ENCODE measurements at regions not wholly inside any gene's neighbourhood (a gene's known extent, or its start where the extent isn't known, plus 50 kb on each side); places are given as distances from the start of the nearest gene placed in this dataset.
"Not testable (repeated sequence)": the region's sequence is repeated elsewhere in the genome, so short reads cannot be mapped to it uniquely, and the experiment has no call there.

DNA sequence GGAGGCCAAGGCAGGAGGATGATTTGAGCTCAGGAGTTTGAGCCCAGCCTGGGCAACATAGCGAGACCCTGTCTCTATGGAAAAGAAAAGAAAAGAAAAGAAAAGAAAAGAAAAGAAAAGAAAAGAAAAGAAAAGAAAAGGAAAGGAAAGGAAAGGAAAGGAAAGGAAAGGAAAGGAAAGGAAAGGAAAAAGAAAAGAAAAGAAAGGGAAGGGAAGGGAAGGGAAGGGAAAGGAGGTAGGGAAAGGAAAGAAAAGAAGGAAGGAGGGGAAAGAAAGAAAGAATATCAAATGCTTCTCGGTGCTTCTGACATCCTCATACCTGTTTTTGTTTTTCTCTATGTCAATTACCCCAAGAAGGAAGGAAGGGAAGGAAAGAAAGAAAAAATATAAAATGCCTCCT lies 181.2 kb upstream of the GRIA3 start:
- not testable (repeated sequence) for DNase-seq

DNA sequence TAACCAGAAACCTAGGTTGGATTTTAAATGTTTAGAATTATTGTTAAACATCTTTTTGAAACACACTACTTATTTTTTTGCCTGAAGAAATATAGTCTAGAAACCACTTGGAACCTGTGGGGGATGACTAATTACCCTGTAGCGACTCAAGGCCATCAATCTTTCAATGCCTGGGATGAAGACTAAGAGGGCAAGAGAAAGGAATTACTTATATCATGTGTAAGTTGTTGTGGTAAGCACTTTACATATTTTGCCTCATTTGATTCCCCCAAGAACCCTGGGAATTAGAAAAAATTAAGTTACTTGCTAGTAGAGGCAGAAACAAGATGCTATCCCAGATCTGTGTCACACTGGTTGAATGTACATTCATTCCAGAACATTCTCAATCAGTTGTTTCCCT lies 170.9 kb upstream of the GRIA3 start:
- no peak for DNase-seq

DNA sequence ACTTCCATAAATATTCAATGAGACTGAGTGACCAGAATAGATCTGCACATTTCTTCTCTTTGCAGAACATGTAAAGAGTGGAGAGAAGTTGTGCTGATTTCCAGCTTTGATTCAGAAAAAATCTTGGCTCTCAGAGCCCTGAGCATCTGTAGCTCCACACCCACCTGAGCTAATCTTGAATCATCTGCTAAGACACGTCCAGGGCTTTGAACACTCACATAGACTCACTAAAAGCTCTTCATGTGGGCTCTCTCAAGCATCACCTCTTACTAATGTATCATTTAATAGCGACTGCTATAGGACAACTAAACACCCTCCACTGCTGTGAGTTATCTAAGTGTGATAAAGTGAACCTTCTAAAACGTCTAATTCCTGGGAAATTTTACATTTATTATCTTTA lies 147.7 kb upstream of the GRIA3 start:
- no peak for DNase-seq

DNA sequence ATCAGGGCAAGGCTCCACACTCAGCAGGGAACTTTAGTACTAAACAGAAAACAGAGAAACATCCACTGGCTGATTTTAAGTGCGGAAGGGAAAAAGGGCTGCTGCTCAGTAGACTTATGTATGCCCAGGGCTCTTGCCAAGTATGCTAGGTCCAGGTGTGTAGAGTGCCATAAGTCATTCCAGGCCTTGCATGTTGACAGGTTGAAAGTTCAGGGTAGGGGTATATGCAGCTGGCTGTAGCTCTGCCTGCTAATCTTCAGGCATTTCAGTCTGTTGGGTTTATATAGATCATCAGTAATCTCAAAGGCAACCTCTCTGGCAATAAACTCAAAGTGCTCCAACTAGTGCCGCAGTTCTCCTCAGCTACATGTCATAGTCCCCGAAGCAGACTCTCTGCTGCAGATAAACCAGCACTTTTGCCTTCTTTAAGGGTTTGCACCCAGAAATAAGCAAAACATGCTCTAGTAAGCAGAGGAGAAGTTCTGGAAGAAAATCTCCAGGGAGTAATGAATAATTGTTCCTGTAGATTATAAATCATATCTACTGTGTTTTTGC lies 134.9 kb upstream of the GRIA3 start:
- no peak for DNase-seq

DNA sequence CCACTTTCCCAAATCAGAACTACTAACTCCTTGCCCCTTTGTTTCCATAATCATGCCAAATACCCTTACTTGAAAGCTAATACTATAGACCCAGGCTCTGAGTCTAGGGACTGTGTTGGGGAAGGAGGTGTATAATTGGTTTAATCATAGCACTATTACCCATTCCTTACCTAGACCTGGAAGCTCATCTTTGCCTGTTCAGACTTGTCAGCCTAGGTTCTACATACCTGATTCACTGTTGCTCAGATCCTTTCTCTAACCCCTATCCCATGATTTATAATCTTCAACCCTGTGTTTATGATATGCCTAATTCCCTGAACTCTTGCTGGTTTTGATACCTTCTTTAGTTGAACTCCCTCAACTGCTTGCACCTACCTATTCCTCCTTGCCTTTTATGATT lies 123.1 kb upstream of the GRIA3 start:
- DNase-seq: no peak

DNA sequence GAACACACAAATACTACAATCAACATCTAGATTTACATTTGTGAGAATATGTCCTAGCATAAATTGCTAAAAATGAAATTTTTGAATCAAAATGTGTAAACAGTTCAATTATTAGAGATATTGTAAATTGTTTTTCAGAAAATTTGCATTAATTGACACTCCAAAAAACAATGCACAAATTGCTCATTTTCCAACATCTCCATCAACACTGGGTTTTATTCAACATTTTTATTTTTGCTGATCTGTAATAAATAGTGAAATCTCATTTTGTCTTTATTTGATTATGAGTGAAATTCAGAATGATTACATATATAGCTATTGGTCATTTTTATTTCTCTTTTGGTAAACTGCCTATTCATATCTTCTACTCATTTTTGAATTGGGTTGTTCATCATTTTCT lies 120.0 kb upstream of the GRIA3 start:
- DNase-seq: no peak

DNA sequence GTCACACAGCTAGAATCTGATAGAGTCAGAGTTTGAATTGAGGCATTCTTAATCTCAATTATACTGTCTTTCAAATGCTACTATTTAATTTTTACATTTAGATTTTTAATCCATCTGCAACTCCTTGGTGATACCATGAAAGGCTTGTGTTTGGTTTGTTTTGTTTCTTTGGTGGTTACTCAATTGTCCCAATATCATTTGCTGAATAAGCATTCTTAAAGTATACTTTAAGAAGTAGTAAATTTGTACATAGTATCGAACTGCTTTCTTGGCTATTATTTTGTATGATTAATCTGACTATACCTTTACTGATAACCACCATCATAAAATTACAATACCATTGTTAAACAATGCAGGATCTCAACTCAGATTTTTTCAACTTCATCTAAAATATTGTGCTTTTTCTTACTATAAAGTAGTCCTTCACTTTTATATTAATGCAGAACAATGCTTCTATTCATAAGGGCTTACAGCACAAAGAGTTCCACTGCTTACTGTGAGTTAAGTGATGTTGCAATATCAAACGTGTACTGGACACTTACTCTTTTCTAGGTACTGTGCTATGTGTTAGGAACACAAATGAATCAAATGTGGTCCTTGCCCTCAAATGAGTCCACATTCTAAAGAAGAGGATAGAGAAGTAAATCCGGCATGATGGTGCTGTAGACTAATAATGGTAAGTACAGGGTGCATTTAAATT lies 111.2 kb upstream of the GRIA3 start:
- no peak for DNase-seq

DNA sequence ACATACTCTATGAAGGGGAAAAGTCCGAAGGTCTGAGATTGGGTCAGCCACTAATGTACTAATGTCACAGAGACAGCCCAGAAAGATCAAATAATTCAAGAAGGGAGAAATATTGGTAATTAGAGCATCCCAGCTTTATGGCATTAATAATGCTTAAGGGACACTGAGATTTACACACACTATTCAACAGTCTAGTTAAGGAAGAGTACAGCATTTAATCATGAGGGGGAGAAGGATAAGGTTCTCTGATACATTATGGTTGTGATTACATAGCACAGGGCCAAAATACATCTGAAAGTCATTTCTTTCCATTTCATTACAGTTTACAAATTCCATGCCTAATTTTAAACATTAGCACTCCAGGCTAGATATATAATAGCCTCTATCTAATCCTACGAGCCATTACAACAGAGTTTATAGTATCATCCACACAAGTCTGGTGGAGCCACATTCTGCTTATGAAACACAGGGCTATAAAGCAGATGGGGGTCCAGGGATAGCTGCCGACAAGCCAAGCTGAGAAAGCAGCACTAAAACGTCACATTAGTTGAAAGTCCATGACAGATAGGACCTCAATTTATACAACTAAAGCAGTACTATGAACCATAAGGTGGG lies 108.0 kb upstream of the GRIA3 start:
- DNase-seq: no peak

DNA sequence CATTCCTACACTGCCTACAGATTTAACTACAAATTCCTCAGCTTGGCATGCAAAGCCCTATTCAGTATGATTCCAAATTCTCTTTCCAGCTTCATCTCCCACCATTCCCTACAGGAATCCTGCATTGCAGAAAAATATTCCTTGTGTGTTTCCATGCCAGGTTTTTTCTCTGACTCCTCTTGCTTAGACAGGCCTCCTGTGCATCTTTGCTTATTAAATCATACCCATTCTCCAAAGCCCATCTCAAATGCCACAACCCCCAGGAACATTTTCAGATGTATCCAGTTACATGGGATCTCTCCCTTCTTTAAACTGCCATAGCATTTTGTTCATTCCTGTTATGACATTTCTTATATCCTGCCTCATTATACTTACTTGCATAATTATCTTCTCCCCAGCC lies 106.4 kb upstream of the GRIA3 start:
- no peak for DNase-seq

DNA sequence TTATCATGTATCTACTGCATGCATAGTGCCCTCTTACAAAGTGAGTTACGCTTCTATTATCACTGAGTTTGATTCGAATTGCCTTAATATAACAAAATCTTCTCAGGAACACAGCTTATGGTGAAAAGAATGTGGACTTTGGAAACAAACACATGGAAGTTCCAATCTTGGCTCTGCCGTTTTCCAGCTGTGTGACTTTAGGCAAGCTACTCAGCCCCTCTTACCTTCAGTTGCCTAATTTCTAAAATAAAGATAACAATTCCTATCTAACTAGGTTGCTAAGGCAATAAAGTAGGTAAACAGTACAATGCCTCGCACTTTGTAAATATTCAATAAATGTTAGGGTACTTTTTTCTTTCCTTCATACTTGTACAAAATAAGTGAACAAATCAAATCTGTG lies 104.0 kb upstream of the GRIA3 start:
- DNase-seq: no peak

DNA sequence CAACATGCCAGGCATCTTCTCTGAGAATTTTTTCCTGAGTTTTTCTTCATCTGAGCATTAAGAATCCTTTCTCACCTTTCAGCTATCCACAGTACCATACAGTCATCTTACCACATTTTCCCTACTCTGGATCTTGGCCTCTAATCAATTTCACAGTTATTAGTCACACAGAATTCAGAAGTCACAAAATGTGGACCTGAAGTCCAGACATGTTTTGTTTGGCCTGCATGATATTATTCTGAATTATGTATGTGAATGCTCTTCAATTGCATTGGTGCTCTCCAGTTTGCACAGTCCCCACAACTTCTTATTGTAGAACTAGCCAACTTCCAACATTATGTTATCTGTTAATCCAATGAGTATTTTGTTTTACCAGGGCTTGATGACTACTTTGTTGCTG lies 102.3 kb upstream of the GRIA3 start:
- no peak for DNase-seq

DNA sequence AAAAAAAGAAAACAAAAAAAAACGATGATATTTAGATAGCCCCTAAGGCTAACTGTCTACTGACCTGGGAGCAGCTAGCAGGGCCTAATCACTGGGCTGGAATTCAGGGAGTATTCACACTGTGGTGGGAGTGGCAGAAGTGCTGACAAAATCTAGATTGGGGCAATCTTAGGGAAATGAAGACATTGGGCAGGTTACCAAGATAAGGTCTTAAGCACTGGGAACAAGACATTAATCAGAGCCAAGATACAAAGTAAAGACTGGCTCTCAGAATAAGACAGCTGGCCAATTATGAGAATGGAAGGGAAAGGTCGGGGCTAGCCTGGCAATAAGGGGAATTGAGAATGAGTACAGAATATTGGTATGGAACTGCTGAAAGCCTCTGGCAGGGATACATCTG lies 100.2 kb upstream of the GRIA3 start:
- DNase-seq: no peak

DNA sequence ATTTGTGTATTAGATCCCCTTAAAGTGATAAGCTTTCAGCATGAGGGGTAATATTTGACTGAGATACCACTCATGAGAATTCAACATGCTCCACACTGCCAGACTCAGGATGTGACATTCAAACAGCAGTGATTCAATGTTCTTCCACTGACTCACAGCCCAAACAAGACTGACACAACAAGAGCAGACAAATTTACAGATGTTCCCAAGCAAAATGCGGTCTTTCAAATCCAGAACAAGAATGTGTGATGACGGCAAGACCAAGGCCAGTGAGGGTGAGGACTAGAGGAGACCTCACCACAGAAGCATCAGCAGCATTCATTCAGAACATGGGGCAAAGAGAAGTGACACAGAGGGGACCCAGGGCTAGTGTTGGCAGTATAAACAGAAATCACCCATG lies 99.3 kb upstream of the GRIA3 start:
- no peak for DNase-seq

DNA sequence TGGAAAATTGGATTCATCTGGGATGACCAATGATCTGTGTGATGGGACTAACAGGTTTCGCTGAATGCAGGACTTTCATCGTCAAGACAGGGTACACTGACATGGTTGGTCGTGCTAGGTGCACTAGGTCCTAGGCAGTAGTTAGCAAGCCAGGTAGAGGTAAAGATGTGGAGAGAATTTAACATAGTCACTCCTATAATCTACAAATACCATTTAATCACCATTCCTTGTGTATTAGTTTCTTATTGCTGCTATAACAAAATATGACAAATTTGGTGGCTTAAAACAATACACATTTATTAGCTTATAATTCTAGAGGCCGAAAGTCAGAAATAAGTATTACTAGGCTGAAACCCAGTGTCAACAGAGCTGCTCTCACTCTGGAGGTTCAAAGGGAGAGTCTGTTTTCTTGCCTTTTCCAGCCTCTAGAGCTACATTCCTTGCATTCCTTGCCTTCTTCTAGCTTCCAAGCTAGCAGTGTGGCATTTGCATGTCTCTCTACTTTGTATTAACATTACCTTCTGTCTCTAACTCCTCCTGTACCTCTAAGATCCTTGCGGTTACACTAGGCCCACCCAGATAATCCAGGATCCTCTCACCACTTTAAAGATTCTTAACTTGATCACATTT lies 98.7 kb upstream of the GRIA3 start:
- DNase-seq: no peak

DNA sequence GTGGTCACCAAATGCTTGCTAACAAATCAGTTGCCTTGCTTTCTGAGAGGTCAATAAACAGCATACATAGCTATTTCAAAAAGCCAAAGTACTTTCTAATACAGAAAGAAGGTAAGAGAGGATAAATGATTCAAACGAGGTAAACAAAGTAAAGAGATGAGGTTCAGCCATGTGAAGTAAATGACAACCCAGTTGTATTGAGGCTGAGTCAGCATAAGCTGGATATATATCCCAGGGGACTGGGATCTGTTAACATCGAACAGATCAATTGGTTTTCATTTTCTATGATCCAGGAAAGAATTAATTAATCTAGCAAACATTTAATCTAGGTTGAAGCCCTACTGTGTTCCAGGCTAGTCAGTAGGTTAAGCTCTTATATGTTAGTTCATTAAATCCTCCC lies 97.3 kb upstream of the GRIA3 start:
- no peak for DNase-seq

DNA sequence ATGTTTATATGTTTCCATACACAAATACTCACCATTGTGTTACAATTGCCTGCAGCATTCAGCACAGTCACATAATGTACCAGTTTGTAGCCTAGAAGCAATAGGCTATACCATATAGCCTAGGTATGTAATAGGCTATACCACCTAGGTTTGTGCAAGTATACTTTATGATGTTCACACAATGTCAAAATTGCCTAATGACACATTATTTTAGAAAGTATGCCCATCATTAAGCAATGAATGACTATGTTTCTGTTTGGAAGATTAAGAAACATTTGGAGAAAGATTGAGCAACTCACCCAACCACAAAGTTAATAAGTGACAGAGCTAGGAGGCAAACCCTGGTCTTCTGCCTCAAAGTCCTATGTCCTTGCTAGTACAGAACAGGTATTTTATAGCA lies 96.8 kb upstream of the GRIA3 start:
- no peak for DNase-seq

DNA sequence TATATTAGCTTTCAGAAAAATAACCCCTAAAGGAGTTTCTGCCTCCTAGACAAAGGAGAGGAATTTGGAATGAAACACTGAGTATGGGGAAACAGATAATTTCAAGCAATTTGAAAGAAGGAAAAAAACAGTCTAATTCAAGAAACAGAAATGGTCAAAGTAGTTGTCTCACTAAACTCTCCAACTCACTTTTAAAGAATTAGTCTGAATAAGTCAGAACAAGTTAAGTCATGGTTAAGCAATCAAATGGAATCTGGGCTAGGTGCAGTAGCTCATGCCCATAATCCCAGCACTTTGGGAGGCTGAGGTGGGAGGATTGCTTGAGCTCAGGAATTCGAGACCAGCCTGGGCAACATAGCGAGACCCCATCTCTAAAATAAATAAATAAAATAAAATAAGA lies 95.7 kb upstream of the GRIA3 start:
- no peak for DNase-seq

DNA sequence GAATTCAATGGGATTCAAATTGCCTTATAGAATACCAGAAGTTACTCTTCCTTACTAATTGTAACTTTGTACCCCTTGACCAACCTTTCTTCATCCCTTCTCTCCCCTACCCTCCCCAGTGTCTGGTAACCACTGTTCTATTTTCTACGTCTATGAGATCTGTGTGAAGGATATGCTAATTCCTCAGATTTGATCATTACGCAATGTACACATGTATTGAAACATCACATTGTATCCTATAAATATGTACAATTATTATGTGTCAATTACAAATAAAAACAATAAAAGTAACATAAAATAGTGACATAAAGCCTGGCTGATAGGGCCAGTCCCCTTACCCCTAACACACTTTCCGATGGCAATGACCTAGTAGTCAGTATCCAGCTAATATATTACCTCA lies 95.1 kb upstream of the GRIA3 start:
- DNase-seq: no peak

DNA sequence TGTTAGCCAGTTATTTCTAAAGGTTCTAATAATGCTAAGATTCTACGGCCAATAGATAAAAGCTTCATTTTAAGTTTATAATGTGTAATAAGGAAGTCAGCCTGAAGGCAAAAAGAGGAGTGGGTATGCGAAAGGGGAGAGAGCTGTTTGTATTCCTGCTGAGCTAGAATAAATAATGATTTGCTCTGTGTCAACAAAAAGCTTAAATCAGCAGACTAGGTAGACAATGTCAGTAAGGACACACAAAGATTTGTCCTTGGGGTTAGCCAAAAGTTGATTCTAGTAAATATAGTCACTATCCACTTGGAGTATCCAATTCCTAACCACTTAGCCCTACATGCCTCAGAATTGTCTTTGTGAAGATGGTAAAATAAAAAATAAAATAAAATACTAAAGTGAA lies 90.3 kb upstream of the GRIA3 start:
- DNase-seq: peak; percentile 50

DNA sequence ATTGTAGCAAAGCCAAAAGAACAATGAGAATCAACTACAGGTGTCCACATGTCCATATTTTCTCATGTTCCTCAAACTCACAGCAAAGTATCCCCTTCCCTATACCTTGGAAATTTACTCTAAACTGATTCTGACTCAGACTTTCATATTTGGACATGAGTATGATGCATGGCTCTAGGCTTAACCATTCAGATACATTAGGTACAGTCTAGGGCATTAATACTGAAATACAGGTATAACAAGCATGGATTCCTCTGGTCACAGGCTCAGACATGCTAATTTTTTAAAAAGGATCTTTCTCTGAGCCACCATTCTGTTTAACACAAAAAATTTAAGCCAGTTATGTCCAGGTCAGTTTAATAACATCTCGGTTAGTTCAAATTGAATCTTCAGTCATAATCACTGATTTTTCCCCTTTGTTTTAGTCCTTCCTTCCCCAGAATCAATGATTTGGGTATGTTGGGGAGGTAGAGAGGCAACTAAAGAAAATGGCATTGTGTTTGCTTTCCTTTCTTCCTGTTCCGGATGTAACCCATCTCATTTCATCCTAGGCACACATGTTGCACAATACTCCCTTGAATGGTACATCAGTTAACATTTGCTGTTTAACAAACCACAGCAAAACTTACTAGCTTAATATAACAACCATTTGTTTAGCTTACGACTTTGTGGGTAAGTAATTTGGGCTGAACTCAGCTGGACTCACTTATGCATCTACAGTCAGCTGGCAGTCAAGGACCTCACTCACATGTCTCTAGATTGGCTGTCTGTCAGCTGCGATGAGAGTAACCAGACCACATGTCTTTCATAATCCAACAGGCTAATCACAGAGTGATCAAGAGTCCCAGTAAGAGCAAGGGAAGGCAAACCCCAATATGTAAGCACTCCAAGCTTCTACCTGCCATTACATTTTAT lies 75.3 kb upstream of the GRIA3 start:
- DNase-seq: no peak

DNA sequence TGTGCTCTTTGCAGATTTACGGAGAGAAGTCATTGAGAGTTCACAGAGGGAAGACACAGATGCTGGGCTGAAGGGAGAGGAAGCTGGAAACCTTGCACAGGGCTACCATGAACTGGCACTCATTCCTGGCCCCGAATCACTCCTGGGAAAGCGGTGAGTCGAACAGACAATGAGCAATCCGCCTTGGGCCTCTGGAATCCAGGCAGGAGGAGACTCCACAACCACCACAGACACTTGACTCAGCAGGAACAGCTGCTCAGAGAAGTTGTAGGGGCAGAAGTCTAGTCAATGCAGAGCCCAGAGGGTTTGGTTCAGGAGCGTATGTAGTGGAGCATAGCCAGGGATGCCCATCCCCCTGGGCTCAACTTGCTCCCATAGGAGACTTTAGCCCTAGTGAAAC lies 62.8 kb upstream of the GRIA3 start:
- DNase-seq: no peak

DNA sequence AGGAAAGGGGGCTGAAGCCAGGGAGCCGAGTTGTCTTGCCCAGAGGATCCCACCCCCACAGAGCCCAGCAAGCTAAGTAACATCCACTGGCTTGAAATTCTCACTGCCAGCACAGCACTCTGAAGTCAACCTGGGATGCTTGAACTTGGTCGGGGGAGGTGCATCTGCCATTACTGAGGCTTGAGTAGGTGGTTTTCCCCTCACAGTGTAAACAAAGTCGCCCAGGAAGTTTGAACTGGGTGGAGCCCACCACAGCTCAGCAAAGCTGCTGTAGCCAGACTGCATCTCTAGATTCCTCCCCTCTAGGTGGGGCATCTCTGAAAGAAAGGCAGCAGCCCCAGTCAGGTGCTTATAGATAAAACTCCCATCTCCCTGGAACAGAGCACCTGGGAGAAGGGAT lies 54.3 kb upstream of the GRIA3 start:
- not testable (repeated sequence) for DNase-seq
